GM18505 (cell line): ENCODE measurements at regions not wholly inside any gene's neighbourhood (a gene's known extent, or its start where the extent isn't known, plus 50 kb on each side); places are given as distances from the start of the nearest gene placed in this dataset.
"Not testable (repeated sequence)": the region's sequence is repeated elsewhere in the genome, so short reads cannot be mapped to it uniquely, and the experiment has no call there.

Source experiments
- ATAC-seq: cut with Tn5 transposase; IDR thresholded peaks from one replicate; pipeline ENCODE4 v1.9.1; 2021; ENCODE audit not compliant: unreplicated experiment
- POLR2A ChIP-seq: IDR thresholded peaks from 4 replicates; pipeline ENCODE4 v1.6.1; 2011; ENCODE audit warnings: borderline replicate concordance; ENCODE audit not compliant: insufficient read depth, insufficient read length; ENCODE audit errors: extremely low read depth

DNA sequence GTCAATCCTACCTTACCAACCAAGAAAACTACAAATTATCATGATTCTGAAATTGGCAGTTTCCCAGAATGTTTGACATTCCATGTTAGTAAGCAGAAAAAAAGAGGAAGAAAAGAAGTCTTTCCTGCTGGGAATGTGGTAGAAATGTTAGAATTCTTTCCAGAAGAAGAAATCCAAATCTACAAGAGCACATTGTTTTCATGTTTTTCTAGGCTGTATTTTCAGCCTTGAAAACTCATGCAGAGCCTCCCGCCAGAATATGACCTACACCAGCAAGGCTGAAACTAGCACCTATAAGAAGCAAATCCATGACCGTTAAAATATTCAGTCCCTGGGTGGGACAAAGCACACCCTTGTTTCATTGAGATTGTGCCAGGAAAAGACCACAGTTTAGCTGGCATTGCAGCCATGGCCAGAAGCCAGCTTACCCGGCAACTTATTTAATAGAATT lies 259.4 kb downstream of the GJA1 start:
- no peak for TF ChIP-seq POLR2A
- no peak for ATAC-seq

DNA sequence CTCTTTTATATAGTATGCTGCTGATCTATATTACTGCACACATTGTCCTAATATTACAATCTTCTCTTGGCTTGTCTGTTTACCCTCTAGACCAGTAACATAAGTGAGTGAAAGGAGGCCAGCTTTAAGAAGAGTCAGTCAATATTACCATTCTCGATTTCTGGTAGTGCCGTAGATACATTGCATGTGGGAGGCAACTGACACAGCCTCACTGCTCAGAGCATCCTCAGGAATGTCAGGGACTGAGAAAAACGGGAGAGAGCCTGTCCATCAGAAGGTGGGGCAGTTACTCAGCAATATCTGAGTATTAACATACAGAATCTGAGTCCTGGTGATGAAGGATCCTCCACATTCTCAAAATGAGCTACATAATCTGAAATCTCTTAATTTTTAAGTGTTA lies 259.9 kb downstream of the GJA1 start:
- TF ChIP-seq POLR2A, result no peak
- no peak for ATAC-seq

DNA sequence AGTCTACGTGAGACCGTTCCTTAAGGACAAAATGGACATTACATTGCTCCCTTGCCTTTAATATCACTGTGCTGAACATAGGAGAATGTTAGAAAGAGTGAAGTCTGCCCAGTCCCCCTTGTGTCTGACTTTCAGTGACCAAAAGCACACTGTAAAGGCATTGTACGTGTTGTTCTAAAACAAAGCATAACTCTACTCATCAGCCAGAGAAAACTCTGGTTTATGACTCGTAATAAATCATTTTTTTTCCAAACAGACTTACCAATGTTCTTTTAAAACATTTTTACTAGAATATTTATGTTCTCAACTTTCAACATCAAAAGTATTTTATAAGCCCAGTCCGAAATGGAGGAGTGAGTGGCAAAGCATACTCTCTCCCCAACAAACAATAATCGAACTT lies 262.5 kb downstream of the GJA1 start:
- no peak for ATAC-seq
- no peak for TF ChIP-seq POLR2A

DNA sequence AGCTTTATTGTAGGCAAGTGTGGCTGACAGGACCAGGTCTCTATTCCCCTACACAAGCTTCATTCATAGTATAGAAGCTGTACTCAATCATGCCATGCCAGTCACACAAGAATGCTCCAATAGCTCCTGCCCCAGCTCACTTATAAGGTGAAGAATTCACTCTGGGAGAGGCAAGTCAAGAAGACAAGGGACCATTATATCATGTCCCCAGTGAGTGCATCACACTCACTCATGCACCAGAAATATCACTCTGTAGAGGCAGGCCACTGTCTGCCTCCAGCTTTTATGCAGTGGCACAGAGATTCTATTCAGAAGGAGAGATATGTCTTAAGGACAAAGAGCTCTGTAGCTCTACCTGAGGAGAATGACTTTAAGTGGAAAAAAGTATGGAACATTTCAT lies 263.2 kb downstream of the GJA1 start:
- no peak for TF ChIP-seq POLR2A
- no peak for ATAC-seq

DNA sequence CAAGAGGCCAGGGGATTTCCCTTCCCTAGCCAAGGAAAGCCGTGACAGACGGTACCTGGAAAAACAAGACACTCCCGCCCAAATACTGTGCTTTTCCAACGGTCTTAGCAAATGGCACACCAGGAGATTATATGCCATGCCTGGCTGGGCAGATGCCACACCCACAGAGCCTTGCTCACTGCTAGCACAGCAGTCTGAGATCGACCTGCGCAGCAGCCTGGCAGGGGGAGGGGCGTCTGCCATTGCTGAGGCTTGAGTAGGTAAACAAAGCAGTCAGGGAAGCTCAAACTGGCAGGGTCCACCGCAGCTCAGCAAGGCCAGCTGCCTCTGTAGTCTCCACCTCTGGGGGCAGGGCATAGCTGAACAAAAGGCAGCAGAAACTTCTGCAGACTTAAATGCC lies 267.7 kb downstream of the GJA1 start:
- ATAC-seq, result not testable (repeated sequence)

DNA sequence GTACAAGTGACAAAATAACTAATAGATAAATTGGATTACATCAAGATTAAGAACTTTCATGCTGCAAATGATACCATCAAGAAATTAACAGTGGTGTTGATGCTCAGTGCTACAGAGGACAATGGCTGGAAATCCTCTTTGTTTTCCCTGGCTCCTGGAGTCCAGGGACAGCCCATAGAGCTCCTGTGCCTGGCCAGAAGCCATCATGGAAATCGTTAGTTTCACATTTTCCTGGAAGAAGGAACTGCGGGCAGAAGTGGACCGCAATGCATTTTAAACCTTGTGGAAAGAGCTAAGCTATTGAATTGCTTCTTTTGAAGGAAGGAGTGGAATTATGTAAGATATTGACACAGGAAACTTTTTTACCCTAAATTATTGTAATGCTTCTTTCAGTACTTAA lies 276.0 kb downstream of the GJA1 start:
- no peak for ATAC-seq

DNA sequence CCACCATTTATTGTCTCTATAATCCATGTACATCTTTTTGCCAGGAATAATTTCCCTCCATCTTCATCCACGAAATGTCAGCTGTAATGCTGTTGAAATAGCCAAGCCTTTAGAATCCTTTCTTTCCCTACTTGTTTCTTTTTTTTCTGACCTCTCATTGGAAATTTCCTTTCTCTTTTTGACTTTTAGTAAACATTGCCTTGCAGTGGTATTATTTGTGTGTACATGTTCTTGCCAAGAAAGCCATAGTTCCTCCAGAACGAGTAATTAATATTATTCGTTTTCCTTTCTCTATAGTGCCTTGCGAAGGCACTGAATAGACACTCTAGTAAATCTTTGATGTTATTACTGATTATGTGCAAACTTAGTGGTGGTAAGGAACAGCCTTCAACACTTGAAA lies 282.2 kb downstream of the GJA1 start:
- TF ChIP-seq POLR2A, result no peak
- no peak for ATAC-seq

More for the DNA sequence above, 276.0 kb downstream of the GJA1 start:
- TF ChIP-seq POLR2A, result no peak

DNA sequence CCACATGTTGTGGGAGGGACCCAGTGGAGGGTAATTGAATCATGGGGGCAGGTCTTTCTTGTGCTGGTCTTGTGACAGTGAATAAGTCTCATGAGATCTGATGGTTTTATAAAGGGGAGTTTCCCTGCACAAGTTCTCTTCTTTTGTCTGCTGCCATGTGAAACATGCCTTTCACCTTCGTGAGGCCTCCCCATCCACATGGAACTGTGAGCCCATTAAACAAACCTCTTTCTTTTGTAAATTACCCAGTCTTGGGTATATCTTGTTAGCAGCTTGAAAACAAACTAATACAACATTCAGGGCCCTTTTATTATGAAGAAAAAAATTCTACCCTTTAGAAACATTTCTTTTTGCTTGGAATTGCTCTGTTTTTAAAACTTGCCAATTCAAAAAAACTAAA lies 285.4 kb downstream of the GJA1 start:
- not testable (repeated sequence) for ATAC-seq

DNA sequence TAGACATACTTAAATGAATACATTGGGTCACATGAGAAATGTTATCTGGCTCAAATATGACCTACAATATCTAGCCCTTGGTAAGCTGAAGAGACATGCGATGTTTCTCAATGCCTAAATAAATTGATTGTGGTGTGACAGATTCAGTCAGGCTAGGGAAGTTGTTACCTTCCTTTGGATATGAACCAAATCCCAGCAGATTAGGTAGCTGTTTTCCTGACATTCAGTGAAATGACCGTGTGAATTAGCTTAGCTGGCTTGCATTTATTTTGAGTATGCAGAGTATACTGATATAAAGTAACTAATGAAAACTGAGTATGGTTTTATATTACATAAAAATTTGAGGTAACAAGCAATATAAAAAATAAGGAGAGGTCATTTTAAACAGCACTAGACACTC lies 288.2 kb downstream of the GJA1 start:
- ATAC-seq, result no peak
- no peak for TF ChIP-seq POLR2A

DNA sequence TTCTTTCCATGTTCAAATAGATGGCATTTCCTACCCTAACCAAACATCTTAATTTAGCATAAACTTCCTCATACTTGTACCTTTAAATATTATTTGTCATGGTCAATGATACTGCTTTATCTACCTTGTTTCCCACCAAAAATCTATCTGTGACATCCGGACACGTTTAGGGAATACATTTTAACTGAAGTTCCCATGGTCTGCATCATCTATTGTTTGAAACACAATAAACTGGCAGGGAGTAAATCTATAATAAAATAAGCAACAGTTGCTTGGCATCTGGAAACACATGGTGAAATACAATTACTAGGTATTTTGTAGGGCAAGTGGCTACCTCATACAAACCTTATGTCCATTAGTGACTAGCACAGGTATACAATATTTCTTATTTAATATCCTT lies 289.1 kb downstream of the GJA1 start:
- no peak for ATAC-seq
- no peak for TF ChIP-seq POLR2A

DNA sequence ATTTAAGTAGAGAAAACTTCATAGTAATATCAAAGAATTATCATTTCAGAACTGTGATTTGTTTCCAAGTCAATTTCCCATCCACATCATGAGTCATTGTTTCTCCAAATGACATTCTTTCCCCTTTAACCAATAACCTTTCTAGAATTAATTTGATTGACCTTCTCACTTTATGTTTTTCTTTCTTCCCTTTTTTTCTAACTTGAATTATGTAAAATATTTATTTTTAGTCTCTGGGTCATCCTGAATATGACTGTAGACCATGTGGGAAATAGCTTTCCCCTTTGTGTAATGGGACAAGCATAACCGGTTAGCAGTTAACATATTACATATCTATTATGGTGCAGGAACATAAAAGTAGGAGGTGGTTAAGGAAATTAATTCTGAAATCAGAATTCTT lies 291.1 kb downstream of the GJA1 start:
- no peak for ATAC-seq

DNA sequence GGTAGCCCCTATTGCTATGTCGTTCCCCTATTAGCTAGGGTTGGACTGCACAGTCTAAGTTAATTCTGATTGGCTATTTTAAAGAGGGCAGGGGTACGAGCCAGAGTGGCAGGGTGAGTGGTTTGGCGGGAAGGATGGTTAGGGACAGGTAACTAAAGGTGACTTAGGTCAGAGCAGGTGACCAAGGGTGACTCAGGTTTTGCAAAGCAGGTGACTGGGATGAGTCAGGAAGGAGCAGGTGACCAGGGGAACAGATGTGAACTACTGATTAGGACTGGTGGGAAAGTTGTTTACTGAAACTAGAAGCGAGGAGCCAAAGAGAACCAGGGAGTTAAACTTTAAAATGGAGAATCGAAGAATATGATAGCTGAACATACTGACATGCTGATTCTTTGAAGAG lies 295.2 kb downstream of the GJA1 start:
- no peak for ATAC-seq
- TF ChIP-seq POLR2A, result no peak

More for the DNA sequence above, 291.1 kb downstream of the GJA1 start:
- no peak for TF ChIP-seq POLR2A

DNA sequence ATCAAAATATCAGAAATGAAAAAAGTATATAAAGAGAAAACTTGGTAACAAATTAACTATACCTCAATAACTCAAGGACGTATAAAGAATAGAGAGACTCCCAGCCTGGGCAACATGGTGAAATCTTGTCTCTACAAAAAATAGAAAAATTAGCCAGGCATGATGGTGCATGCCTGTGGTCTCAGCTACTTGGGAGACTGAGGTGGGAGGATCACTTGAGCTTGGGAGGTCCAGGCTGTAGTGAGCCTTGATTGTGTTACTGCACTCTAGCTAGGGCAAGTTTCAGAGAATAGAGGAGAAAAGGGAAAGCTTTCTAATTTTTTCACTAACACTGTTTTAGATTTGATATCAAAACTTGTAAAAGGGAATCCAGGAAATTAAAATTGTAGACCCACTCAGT lies 295.9 kb downstream of the GJA1 start:
- no peak for ATAC-seq
- TF ChIP-seq POLR2A, result no peak

DNA sequence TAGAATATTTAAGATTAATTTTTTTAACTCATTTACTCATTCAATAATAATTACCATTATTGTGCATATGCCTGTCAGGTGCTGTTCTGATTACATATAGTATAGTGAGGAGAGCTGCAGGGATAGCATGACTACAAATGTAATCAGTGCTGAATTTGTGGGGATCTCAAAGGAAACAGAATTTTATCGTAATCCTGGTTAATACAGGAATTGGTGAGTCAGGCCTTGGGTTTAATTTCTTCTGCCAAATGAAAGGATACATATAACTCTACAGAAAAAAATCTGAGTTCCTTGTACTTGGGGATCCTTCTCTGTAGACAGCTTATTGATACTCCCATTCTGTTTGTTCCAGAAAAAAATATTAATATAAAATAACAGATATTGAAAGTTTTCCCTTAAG lies 297.2 kb downstream of the GJA1 start:
- ATAC-seq, result no peak
- TF ChIP-seq POLR2A, result no peak

DNA sequence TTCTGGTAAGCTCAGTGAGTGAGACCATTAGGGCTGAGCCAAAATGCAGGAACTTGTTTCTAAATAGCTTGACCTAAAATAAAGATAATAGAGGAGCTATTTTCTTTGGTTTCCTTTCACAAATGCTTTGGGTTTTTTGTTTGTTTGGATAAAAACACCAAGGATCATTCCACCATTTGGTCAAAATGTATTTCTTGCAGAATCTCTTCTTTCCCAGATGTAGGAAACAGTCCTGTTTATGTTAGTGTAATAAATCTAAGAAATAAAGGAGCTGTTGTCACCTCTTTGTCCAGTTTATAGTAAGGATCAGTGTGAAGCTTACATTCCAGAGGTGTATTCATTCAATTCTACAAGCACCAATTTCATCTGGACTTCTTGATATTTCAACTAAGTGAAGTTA lies 297.8 kb downstream of the GJA1 start:
- ATAC-seq, result no peak
- TF ChIP-seq POLR2A, result no peak

DNA sequence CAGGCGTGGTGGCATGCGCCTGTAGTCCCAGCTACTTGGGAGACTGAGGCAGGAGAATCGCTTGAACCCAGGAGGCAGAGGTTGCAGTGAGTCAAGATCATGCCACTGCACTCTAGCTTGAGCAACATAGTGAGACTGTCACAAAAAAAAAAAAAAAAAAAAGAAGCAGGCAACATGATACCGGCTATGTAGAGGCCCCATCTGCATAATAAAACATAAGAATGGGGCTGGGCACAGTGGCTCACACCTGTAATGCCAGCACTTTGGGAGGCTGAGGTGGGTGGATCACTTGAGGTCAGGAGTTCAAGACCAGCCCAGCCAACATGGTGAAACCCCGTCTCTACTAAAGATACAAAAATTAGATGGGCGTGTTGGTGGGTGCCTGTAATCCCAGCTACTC lies 304.7 kb downstream of the GJA1 start:
- not testable (repeated sequence) for ATAC-seq

DNA sequence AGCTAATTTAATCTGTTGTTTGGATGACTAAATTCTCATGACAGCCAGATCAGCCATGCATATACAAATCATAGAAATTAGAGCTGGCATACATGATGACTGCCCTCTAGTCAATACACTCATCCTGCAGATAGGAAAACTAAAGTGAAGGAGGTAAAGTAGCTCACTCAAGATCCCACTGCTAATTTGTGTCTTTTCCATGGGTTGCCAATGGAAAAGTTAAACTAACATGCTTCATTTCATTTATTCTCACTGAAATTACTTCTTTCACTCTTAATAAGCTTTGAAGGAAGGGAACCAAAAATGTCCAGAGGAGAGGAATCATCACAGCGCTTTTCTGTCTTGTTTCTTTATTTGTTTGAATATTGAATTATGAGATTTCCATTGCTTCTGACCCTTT lies 308.2 kb downstream of the GJA1 start:
- ATAC-seq, result no peak
- no peak for TF ChIP-seq POLR2A

DNA sequence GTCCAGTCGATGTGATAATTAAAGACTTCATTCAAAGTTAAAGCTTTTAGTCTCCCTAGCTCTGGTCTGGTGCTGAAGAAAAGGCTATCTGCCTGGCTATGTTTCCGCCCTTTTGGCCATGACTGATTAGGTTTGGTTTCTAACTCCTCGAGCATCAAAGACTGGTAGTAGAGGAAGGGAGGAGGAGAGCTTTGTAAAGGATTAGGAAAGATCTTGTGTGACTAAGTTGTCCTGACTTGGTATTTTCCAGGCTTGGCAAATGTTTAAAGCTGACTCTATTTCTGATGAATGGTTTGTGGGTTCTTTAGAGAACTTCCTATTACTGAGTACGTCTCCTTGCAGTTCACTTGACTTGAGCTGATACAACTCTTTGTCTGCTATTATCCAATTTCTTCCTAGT lies 312.9 kb downstream of the GJA1 start:
- no peak for ATAC-seq
- TF ChIP-seq POLR2A, result no peak
